DND-41 (cell line): ENCODE measurements at regions not wholly inside any gene's neighbourhood (a gene's known extent, or its start where the extent isn't known, plus 50 kb on each side); places are given as distances from the start of the nearest gene placed in this dataset.

Experiments used
- ATAC-seq: fragments of 200-7000 bp; cut with Tn5 transposase; 3 replicates; pipeline ENCODE4 v1.9.1; 2021; ENCODE audit warnings: low read depth; ENCODE audit not compliant: insufficient read depth
- DNase-seq: peaks from one replicate; pipeline ENCODE4 v3.0.0-alpha.2; 2020
- H2AFZ ChIP-seq: 2 replicates; pipeline ENCODE4 v1.6.0; 2012; ENCODE audit warnings: low read depth, low read length
- H3K27ac ChIP-seq: 2 replicates; pipeline ENCODE4 v1.5.1; 2012; ENCODE audit warnings: low read length, inconsistent platforms
- H3K27me3 ChIP-seq: fragments of 200-600 bp; sonication (generic); 2 replicates; pipeline ENCODE4 v1.6.0; 2012; ENCODE audit warnings: low read length, mild to moderate bottlenecking, inconsistent platforms; ENCODE audit not compliant: insufficient read depth, poor library complexity
- H3K36me3 ChIP-seq: 2 replicates; pipeline ENCODE4 v1.5.1; 2012; ENCODE audit warnings: low read length, inconsistent platforms; ENCODE audit not compliant: insufficient read depth
- H3K4me1 ChIP-seq: 2 replicates; pipeline ENCODE4 v1.5.1; 2012; ENCODE audit warnings: mild to moderate bottlenecking, low read length; ENCODE audit not compliant: insufficient read depth
- H3K4me2 ChIP-seq: 2 replicates; pipeline ENCODE4 v1.6.0; 2012; ENCODE audit warnings: mild to moderate bottlenecking, moderate library complexity, low read length, inconsistent platforms; ENCODE audit not compliant: insufficient read depth
- H3K4me3 ChIP-seq, 2 experiments: fragments of 200-600 bp in 1 of 2; shearing (Covaris generic) in 1 of 2; 2 replicates each; pipeline ENCODE4 v1.5.1; 2012 to 2016; ENCODE audit warnings: inconsistent platforms in 2 of 2, low read length in 2 of 2, mild to moderate bottlenecking in 2 of 2, low read depth in 1 of 2, moderate library complexity in 1 of 2
- H3K79me2 ChIP-seq: 2 replicates; pipeline ENCODE4 v1.6.0; 2012; ENCODE audit warnings: low read length, inconsistent platforms; ENCODE audit not compliant: insufficient read depth
- H3K9ac ChIP-seq: 2 replicates; pipeline ENCODE4 v1.6.0; 2012; ENCODE audit warnings: low read depth, mild to moderate bottlenecking, inconsistent platforms, low read length, moderate library complexity
- H3K9me3 ChIP-seq: 2 replicates; pipeline ENCODE4 v1.5.1; 2012; ENCODE audit warnings: low read length, moderate library complexity, mild to moderate bottlenecking, inconsistent platforms; ENCODE audit not compliant: insufficient read depth, severe bottlenecking
- H4K20me1 ChIP-seq: 2 replicates; pipeline ENCODE4 v1.6.0; 2012; ENCODE audit warnings: low read length; ENCODE audit not compliant: insufficient read depth
- CTCF ChIP-seq: IDR thresholded peaks from 2 replicates; pipeline ENCODE4 v1.5.1; 2012; ENCODE audit warnings: borderline replicate concordance, low read length, moderate library complexity, mild to moderate bottlenecking; ENCODE audit not compliant: poor library complexity, severe bottlenecking; ENCODE audit errors: extremely low read depth
- EZH2 ChIP-seq: IDR thresholded peaks from 3 replicates; pipeline ENCODE4 v1.6.1; 2012; ENCODE audit warnings: borderline replicate concordance, low read depth, mild to moderate bottlenecking, moderate library complexity, low read length, inconsistent platforms; ENCODE audit not compliant: severe bottlenecking

- H3K9me3 ChIP-seq = no peaks in the 10 kb centered on the region
- TF ChIP-seq CTCF (no peak), EZH2 (no peak)
- H3K27me3 ChIP-seq = no peaks in the 10 kb centered on the region
- no peaks in the 10 kb centered on the region for H3K79me2 ChIP-seq
- DNase-seq (no peak), ATAC-seq (no peak)
- H3K27ac ChIP-seq = no peak overlapping the region
- no peak overlapping the region for H2AFZ ChIP-seq
- no peaks in the 10 kb centered on the region for H3K36me3 ChIP-seq
- H4K20me1 ChIP-seq = no peaks in the 10 kb centered on the region
- H3K4me2 ChIP-seq = no peak overlapping the region
- no peak overlapping the region for H3K9ac ChIP-seq
- H3K4me3 ChIP-seq = no peak overlapping the region
- H3K4me1 ChIP-seq = no peaks in the 10 kb centered on the region
Measured at GRCh38 chr7:15096853-15097252, 194.3 kb upstream of the DGKB start.

GRCh38 chr7:15094989-15095388, 192.4 kb upstream of the DGKB start:
- no peak overlapping the region for H3K4me2 ChIP-seq
- no peaks in the 10 kb centered on the region for H4K20me1 ChIP-seq
- no peak overlapping the region for H3K4me3 ChIP-seq
- no peaks in the 10 kb centered on the region for H3K79me2 ChIP-seq
- TF ChIP-seq CTCF (no peak), EZH2 (no peak)
- H3K4me1 ChIP-seq = no peaks in the 10 kb centered on the region
- H3K9me3 ChIP-seq = no peaks in the 10 kb centered on the region
- H3K27me3 ChIP-seq = no peaks in the 10 kb centered on the region
- H3K27ac ChIP-seq = no peak overlapping the region
- H3K36me3 ChIP-seq = no peaks in the 10 kb centered on the region
- H3K9ac ChIP-seq = no peak overlapping the region
- no peak overlapping the region for H2AFZ ChIP-seq
- no peak for DNase-seq
- no peak for ATAC-seq

- no peaks in the 10 kb centered on the region for H4K20me1 ChIP-seq
- H3K27ac ChIP-seq = no peak overlapping the region
- H3K36me3 ChIP-seq = no peaks in the 10 kb centered on the region
- no peak overlapping the region for H3K9ac ChIP-seq
- no peaks in the 10 kb centered on the region for H3K79me2 ChIP-seq
- no peaks in the 10 kb centered on the region for H3K9me3 ChIP-seq
- no peak for DNase-seq
- no peaks in the 10 kb centered on the region for H3K4me1 ChIP-seq
- TF ChIP-seq CTCF (no peak), EZH2 (no peak)
- H3K4me2 ChIP-seq = no peak overlapping the region
- H2AFZ ChIP-seq = no peak overlapping the region
- no peak for ATAC-seq
- H3K4me3 ChIP-seq = no peak overlapping the region
- no peaks in the 10 kb centered on the region for H3K27me3 ChIP-seq
Measured at GRCh38 chr7:15087771-15088170, 185.2 kb upstream of the DGKB start.

- no peaks in the 10 kb centered on the region for H3K9me3 ChIP-seq
- H3K36me3 ChIP-seq = no peaks in the 10 kb centered on the region
- H3K9ac ChIP-seq = no peak overlapping the region
- no peaks in the 10 kb centered on the region for H4K20me1 ChIP-seq
- no peak overlapping the region for H3K4me2 ChIP-seq
- ATAC-seq = no peak
- H3K4me1 ChIP-seq = no peaks in the 10 kb centered on the region
- H2AFZ ChIP-seq = no peak overlapping the region
- H3K27me3 ChIP-seq = no peaks in the 10 kb centered on the region
- DNase-seq = no peak
- no peak overlapping the region for H3K4me3 ChIP-seq
- H3K79me2 ChIP-seq = no peaks in the 10 kb centered on the region
- no peak overlapping the region for H3K27ac ChIP-seq
- no peak for TF ChIP-seq EZH2
- TF ChIP-seq CTCF = no peak
Measured at GRCh38 chr7:15086862-15087261, 184.3 kb upstream of the DGKB start.
